ENCODE measurements at regions not wholly inside any gene's neighbourhood (a gene's known extent, or its start where the extent isn't known, plus 50 kb on each side); places are given as distances from the start of the nearest gene placed in this dataset.

DNA sequence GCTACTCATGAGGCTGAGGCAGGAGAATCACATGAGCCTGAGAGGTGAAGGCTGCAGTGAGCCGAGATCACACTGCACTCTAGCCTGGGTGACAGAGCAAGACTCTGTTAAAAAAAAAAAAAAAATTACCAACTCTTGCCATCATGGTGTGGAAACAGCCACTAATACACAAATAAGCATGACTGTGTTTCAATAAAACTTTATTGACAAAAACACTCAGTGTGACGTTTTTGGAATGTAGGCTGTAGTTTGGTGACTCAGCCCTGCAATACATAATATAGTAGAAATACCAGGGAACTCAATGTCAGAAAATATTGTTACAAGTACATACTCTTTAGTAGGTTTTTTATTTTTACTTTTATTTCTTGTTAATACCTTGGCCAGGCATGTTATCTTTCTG, 207.1 kb downstream of the CASP12 start:
- TF ChIP-seq, protein P1, sequence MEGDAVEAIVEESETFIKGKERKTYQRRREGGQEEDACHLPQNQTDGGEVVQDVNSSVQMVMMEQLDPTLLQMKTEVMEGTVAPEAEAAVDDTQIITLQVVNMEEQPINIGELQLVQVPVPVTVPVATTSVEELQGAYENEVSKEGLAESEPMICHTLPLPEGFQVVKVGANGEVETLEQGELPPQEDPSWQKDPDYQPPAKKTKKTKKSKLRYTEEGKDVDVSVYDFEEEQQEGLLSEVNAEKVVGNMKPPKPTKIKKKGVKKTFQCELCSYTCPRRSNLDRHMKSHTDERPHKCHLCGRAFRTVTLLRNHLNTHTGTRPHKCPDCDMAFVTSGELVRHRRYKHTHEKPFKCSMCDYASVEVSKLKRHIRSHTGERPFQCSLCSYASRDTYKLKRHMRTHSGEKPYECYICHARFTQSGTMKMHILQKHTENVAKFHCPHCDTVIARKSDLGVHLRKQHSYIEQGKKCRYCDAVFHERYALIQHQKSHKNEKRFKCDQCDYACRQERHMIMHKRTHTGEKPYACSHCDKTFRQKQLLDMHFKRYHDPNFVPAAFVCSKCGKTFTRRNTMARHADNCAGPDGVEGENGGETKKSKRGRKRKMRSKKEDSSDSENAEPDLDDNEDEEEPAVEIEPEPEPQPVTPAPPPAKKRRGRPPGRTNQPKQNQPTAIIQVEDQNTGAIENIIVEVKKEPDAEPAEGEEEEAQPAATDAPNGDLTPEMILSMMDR (conservative IDR thresholded peaks at IDR 0.05; ENCODE audit: low read length): no peak
- no peak for TF ChIP-seq EZH2phosphoT487 (IDR thresholded peaks at IDR 0.05; ENCODE audit: borderline replicate concordance)

Data from Loucy (cell line).